Activated B cell treated with CpG ODN at 0.5 μM for 24 hours (primary cell): ENCODE measurements at regions not wholly inside any gene's neighbourhood (a gene's known extent, or its start where the extent isn't known, plus 50 kb on each side); places are given as distances from the start of the nearest gene placed in this dataset.

Experiments used
- ATAC-seq: fragments of 200-7000 bp; cut with Tn5 transposase; one replicate; pipeline ENCODE4 v1.10.0; 2021; ENCODE audit warnings: low read depth, mild to moderate bottlenecking, moderate library complexity
- CTCF ChIA-PET: fragments of 350-600 bp; sonication (Branson Sonifier 250); formaldehyde crosslinking; loops from one replicate; lab custom pipeline; 2021; ENCODE audit warnings: antibody characterized with exemption; lab: Charles Lee
- POLR2A ChIA-PET: fragments of 350-600 bp; sonication (Branson Sonifier 250); formaldehyde crosslinking; loops from one replicate; lab custom pipeline; 2021; ENCODE audit warnings: antibody characterized with exemption; lab: Charles Lee
- DNase-seq: peaks from one replicate; pipeline ENCODE4 v3.0.0; 2022
- H3K27ac Mint-ChIP-seq: one replicate; pipeline ENCODE4 v1.8.0; 2020; ENCODE audit warnings: mixed read lengths
- H3K27me3 Mint-ChIP-seq: one replicate; pipeline ENCODE4 v1.8.0; 2021; ENCODE audit warnings: mixed read lengths
- H3K36me3 Mint-ChIP-seq: one replicate; pipeline ENCODE4 v1.8.0; 2021; ENCODE audit warnings: low read depth, mixed read lengths
- H3K4me1 Mint-ChIP-seq: one replicate; pipeline ENCODE4 v1.8.0; 2021; ENCODE audit warnings: mixed read lengths
- H3K4me3 Mint-ChIP-seq: one replicate; pipeline ENCODE4 v1.8.0; 2020; ENCODE audit warnings: mild to moderate bottlenecking, mixed read lengths
- H3K9me3 Mint-ChIP-seq: one replicate; pipeline ENCODE4 v1.8.0; 2020; ENCODE audit warnings: mixed read lengths
- CTCF ChIP-seq: fragments of 200-600 bp; IDR thresholded peaks from one replicate; pipeline ENCODE4 v1.8.0; 2022; ENCODE audit warnings: antibody characterized with exemption, mild to moderate bottlenecking
- intact Hi-C: fragments of 100-400 bp; cut with micrococcal nuclease; formaldehyde crosslinking; loops from one replicate; pipeline ENCODE4 v1.15.1; 2024

GRCh38 chr5:175351126-175351525, 92.9 kb downstream of the DRD1 start:
- no peaks in the 10 kb centered on the region for H3K9me3 Mint-ChIP-seq
- no peak for DNase-seq
- TF ChIP-seq CTCF = no peak
- H3K4me3 Mint-ChIP-seq = no peak overlapping the region
- peaks cover 4% of the 10 kb centered on the region for H3K27me3 Mint-ChIP-seq
- ChIA-PET CTCF (no interaction called here), POLR2A (no interaction called here)
- H3K4me1 Mint-ChIP-seq = no peaks in the 10 kb centered on the region
- intact Hi-C loops = no loop called here
- H3K27ac Mint-ChIP-seq = no peak overlapping the region
- H3K36me3 Mint-ChIP-seq = no peaks in the 10 kb centered on the region
- ATAC-seq = no peak

- Mint-ChIP-seq H3K4me3 (no peak overlapping the region), H3K27ac (no peak overlapping the region), H3K9me3 (no peaks in the 10 kb centered on the region), H3K27me3 (peaks cover under 1% of the 10 kb centered on the region), H3K36me3 (no peaks in the 10 kb centered on the region), H3K4me1 (no peaks in the 10 kb centered on the region)
- no peak for TF ChIP-seq CTCF
- DNase-seq (no peak), ATAC-seq (no peak)
- POLR2A ChIA-PET = no interaction called here
- CTCF ChIA-PET = no interaction called here
- intact Hi-C loops = no loop called here
Measured at GRCh38 chr5:175347931-175348330, 96.1 kb downstream of the DRD1 start.

GRCh38 chr5:175347027-175347426, 97.0 kb downstream of the DRD1 start:
- Mint-ChIP-seq H3K27me3 (no peaks in the 10 kb centered on the region), H3K36me3 (no peaks in the 10 kb centered on the region), H3K27ac (no peak overlapping the region), H3K9me3 (no peaks in the 10 kb centered on the region), H3K4me3 (no peak overlapping the region), H3K4me1 (no peaks in the 10 kb centered on the region)
- no peak for ATAC-seq
- intact Hi-C loops = no loop called here
- ChIA-PET POLR2A (no interaction called here), CTCF (interaction anchor here (0.5 kb wide), 1 partner anchor 30 kb away, joined by 3 read pairs; no protein-coding TSS in a partner anchor)
- TF ChIP-seq CTCF = no peak
- no peak for DNase-seq

GRCh38 chr5:175344331-175345195, 99.4 kb downstream of the DRD1 start:
- no peaks in the 10 kb centered on the region for H3K9me3 Mint-ChIP-seq
- no peak for ATAC-seq

More at GRCh38 chr5:175344331-175345195, 99.4 kb downstream of the DRD1 start:
- Mint-ChIP-seq H3K4me1 (no peaks in the 10 kb centered on the region), H3K4me3 (no peak overlapping the region), H3K27me3 (no peaks in the 10 kb centered on the region), H3K36me3 (no peaks in the 10 kb centered on the region), H3K27ac (no peak overlapping the region)
- no peak for DNase-seq
- no peak for TF ChIP-seq CTCF
- ChIA-PET POLR2A (no interaction called here), CTCF (no interaction called here)
- intact Hi-C loops = no loop called here
